RWPE1 (cell line): ENCODE measurements at regions not wholly inside any gene's neighbourhood (a gene's known extent, or its start where the extent isn't known, plus 50 kb on each side); places are given as distances from the start of the nearest gene placed in this dataset.

Experiments
- CTCF ChIA-PET: fragments of 350-600 bp; sonication (Branson Sonifier 250); formaldehyde crosslinking; extraction: SDS; loops from one replicate; lab custom pipeline; 2021; lab: Yijun Ruan, JAX
- POLR2A ChIA-PET: fragments of 400-600 bp; formaldehyde crosslinking; extraction: SDS; loops from one replicate; lab custom pipeline; 2020; ENCODE audit warnings: antibody characterized with exemption; ENCODE audit not compliant: low non-redundant PET; lab: Yijun Ruan, JAX
- DNase-seq: peaks from one replicate; pipeline ENCODE4 v3.0.0; 2012; ENCODE audit warnings: low spot score
- H3K27ac ChIP-seq: fragments of 450-650 bp; 2 replicates; pipeline ENCODE4 v1.5.1; 2017
- CTCF ChIP-seq: fragments of 450-650 bp; conservative IDR thresholded peaks from 2 replicates; pipeline ENCODE4 v1.5.1; 2017; ENCODE audit warnings: low read depth, mild to moderate bottlenecking

- H3K27ac ChIP-seq, result peak overlapping the region; percentile 84
- TF ChIP-seq CTCF, result no peak
- ChIA-PET POLR2A (no interaction called here), CTCF (interaction anchor here (1.2 kb wide), 1 partner anchor 21 kb away, joined by 4 read pairs; no protein-coding TSS in a partner anchor)
- DNase-seq, result peak; percentile 91
Measured at GRCh38 chr15:31236184-31237042, 90.2 kb upstream of the KLF13 start.

DNA sequence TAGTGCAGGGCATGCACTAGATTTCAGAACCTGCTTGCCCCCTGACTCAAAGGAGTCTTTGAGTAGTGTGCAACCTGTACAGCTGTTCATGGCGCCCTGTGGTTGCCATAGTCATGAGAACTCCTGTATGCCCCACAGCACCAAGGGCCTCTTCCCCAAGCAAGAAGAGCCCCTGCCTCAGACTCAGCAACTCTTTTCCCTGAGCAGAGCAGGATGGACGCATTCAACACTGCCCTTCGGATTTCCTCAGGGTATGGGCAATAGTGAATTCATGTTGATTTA lies 89.7 kb upstream of the KLF13 start:
- POLR2A ChIA-PET, result no interaction called here
- DNase-seq, result no peak
- peak overlapping the region; percentile 84 for H3K27ac ChIP-seq
- CTCF ChIA-PET, result interaction anchor here (1.2 kb wide), 1 partner anchor 22 kb away, joined by 4 read pairs; no protein-coding TSS in a partner anchor
- TF ChIP-seq CTCF, result no peak

DNA sequence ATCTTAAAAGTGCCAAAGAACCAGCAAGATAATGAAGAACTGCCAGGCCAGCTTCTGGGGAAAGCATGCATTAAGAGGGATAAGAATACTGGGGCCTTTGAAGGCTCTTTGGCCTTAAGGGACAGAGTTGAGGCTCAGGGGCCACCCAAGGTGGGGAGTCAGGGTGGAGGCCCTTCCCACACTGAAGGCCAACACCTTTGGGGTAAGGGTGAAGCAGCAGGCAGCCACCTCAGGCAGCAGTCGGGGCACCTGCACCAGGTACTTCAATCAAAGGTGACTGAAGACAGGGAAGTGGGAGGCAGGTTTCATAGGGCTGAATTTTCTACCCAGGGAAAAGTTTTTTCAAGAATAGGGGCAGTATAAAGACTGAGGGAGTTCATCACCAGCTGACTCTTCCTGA lies 87.7 kb upstream of the KLF13 start:
- ChIA-PET POLR2A (no interaction called here), CTCF (no interaction called here)
- H3K27ac ChIP-seq, result no peak overlapping the region
- TF ChIP-seq CTCF, result no peak
- DNase-seq, result no peak

- POLR2A ChIA-PET, result no interaction called here
- TF ChIP-seq CTCF, result no peak
- no peak for DNase-seq
- CTCF ChIA-PET, result interaction anchor here (0.6 to 0.7 kb wide), 2 partner anchors 20 to 127 kb away, joined by 3 read pairs; no protein-coding TSS in a partner anchor
- no peak overlapping the region for H3K27ac ChIP-seq
Measured at GRCh38 chr15:31239409-31239808, 87.2 kb upstream of the KLF13 start.

DNA sequence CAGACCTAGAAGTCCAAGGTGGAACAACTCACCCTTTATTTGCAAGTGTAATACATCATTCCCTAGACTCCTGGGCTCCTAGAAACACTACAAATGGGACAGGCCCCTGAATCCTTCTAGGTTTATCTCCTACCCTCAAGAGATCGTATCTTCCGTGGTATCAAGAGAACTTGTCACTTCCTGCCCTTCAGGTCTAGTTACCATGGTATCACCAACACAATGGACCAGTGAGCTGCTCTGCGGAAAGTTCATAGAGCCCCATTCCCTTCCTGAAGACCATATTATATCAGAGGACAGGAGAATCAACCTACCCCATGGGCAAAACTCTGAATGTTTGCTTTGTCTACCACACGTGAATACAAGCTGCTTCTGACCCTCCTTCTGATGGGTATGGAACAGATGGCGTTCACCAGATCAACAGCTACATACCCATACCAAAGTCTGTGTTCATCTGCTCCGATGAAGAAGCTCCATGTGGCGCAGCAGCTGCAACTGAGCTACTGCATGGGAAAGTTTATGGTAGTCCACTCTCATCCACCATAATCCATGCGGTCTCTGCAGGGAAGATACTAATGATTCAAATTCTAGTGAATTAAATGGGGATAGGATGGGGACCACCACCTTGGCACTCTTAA lies 84.6 kb upstream of the KLF13 start:
- no peak for TF ChIP-seq CTCF
- no peak overlapping the region for H3K27ac ChIP-seq
- ChIA-PET CTCF (no interaction called here), POLR2A (no interaction called here)
- no peak for DNase-seq

DNA sequence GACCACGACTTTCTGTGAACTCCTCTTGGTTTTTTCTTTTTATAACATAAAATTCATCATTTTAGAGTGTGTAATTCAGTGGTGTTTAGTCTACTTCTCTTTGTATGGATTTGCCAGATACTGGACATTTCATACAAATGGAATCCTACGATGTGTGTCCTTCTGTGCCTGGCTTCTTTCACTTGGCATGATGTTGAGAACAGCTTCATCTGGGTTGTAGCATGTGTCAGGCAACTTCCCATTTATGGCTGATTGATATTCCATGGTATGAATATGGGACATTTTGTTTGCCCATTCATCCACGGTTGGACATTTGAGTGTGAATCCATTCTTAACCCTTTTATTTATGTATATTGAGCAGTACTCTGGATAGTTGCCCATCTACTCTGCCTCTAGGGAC lies 82.7 kb upstream of the KLF13 start:
- ChIA-PET CTCF (no interaction called here), POLR2A (no interaction called here)
- TF ChIP-seq CTCF, result no peak
- no peak overlapping the region for H3K27ac ChIP-seq
- DNase-seq, result no peak
